ENCODE measurements at regions not wholly inside any gene's neighbourhood (a gene's known extent, or its start where the extent isn't known, plus 50 kb on each side); places are given as distances from the start of the nearest gene placed in this dataset.

DNA sequence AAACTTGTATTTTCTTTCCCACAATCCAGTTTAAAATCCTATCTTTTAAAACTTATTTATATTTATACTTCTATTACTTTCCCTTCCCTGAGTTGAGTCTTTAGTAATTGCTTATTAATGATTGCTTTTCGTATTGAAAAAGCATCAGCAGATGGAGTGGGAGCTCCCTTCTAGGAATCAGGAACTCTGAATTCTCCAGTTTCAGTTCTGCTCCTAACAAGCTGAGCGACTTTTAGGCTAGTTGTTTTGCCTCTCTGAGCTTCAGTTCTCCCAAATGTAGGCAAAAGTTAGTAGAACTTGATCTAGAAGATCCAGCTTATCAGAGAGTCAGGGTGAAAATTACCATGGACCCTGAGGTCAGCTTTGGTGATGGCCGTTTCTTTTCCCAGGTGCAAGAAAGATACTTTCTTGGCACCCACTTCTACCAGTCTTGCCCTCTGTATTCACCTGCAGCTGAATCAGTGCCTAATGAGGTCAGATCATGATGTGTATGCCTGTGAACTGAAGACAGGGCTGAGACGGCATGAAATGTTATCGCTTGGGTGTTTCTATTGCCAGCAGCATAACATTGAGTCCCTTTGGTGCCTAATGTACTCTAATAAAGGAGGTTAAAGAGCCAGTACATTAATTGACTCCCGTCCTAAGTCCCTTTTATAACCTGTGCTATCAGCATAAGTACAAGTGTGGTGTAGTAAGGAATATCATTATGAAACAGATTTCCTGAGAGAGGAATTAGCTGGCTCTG, 194.5 kb upstream of the TBC1D5 start:
- Histone ChIP-seq H3K4me2 (ENCODE audit: low read length) (no peak overlapping the region), H3F3A (ENCODE audit: control insufficient read depth, insufficient read depth) (no peaks in the 10 kb centered on the region), H3K9me2 (replicated peaks; ENCODE audit: control insufficient read depth, low read length) (no peaks in the 10 kb centered on the region), H3K4me3 (ENCODE audit: low read length) (no peak overlapping the region), H3K79me2 (ENCODE audit: control insufficient read depth, low read length) (no peaks in the 10 kb centered on the region), H3K4me1 (ENCODE audit: control insufficient read depth, low read length) (no peaks in the 10 kb centered on the region), H3K9me3 (ENCODE audit: control insufficient read depth, insufficient read depth, low read length) (no peaks in the 10 kb centered on the region), H3K36me3 (ENCODE audit: control insufficient read depth, low read length) (no peaks in the 10 kb centered on the region), H3K27ac (ENCODE audit: low read depth, low read length) (no peak overlapping the region), H3K27me3 (ENCODE audit: control insufficient read depth, low read length) (peaks cover 9% of the 10 kb centered on the region), H4K20me1 (ENCODE audit: control insufficient read depth, insufficient read depth, low read depth, low read length) (no peaks in the 10 kb centered on the region)
- TF ChIP-seq, protein P1, sequence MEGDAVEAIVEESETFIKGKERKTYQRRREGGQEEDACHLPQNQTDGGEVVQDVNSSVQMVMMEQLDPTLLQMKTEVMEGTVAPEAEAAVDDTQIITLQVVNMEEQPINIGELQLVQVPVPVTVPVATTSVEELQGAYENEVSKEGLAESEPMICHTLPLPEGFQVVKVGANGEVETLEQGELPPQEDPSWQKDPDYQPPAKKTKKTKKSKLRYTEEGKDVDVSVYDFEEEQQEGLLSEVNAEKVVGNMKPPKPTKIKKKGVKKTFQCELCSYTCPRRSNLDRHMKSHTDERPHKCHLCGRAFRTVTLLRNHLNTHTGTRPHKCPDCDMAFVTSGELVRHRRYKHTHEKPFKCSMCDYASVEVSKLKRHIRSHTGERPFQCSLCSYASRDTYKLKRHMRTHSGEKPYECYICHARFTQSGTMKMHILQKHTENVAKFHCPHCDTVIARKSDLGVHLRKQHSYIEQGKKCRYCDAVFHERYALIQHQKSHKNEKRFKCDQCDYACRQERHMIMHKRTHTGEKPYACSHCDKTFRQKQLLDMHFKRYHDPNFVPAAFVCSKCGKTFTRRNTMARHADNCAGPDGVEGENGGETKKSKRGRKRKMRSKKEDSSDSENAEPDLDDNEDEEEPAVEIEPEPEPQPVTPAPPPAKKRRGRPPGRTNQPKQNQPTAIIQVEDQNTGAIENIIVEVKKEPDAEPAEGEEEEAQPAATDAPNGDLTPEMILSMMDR (IDR thresholded peaks at IDR 0.05; ENCODE audit: low read depth, low read length, poor library complexity, severe bottlenecking): no peak
- TF ChIP-seq EZH2phosphoT487 (IDR thresholded peaks at IDR 0.05; ENCODE audit: borderline replicate concordance, low read length): no peak

GRCh38 chr3:17935222-17935621, 192.8 kb upstream of the TBC1D5 start:
- Histone ChIP-seq H3K36me3 (ENCODE audit: control insufficient read depth, low read length) (no peaks in the 10 kb centered on the region), H3K4me1 (ENCODE audit: control insufficient read depth, low read length) (no peaks in the 10 kb centered on the region), H3K4me2 (ENCODE audit: low read length) (no peak overlapping the region), H3K9me2 (replicated peaks; ENCODE audit: control insufficient read depth, low read length) (no peaks in the 10 kb centered on the region), H3K79me2 (ENCODE audit: control insufficient read depth, low read length) (no peaks in the 10 kb centered on the region), H4K20me1 (ENCODE audit: control insufficient read depth, insufficient read depth, low read depth, low read length) (no peaks in the 10 kb centered on the region), H3K4me3 (ENCODE audit: low read length) (no peak overlapping the region), H3F3A (ENCODE audit: control insufficient read depth, insufficient read depth) (no peaks in the 10 kb centered on the region), H3K27me3 (ENCODE audit: control insufficient read depth, low read length) (peaks cover 9% of the 10 kb centered on the region), H3K9me3 (ENCODE audit: control insufficient read depth, insufficient read depth, low read length) (no peaks in the 10 kb centered on the region), H3K27ac (ENCODE audit: low read depth, low read length) (no peak overlapping the region)
- TF ChIP-seq EZH2phosphoT487 (IDR thresholded peaks at IDR 0.05; ENCODE audit: borderline replicate concordance, low read length): no peak
- TF ChIP-seq, protein P1 (IDR thresholded peaks at IDR 0.05; ENCODE audit: low read depth, low read length, poor library complexity, severe bottlenecking): no peak

- H4K20me1 ChIP-seq (ENCODE audit: control insufficient read depth, insufficient read depth, low read depth, low read length): no peaks in the 10 kb centered on the region
- H3F3A ChIP-seq (ENCODE audit: control insufficient read depth, insufficient read depth): no peaks in the 10 kb centered on the region
- H3K36me3 ChIP-seq (ENCODE audit: control insufficient read depth, low read length): no peaks in the 10 kb centered on the region
- H3K4me3 ChIP-seq (ENCODE audit: low read length): no peak overlapping the region
- H3K9me3 ChIP-seq (ENCODE audit: control insufficient read depth, insufficient read depth, low read length): no peaks in the 10 kb centered on the region
- no peaks in the 10 kb centered on the region for H3K4me1 ChIP-seq (ENCODE audit: control insufficient read depth, low read length)
- no peak overlapping the region for H3K4me2 ChIP-seq (ENCODE audit: low read length)
- H3K9me2 ChIP-seq (replicated peaks; ENCODE audit: control insufficient read depth, low read length): no peaks in the 10 kb centered on the region
- H3K27me3 ChIP-seq (ENCODE audit: control insufficient read depth, low read length): peaks cover 9% of the 10 kb centered on the region
- no peak for TF ChIP-seq EZH2phosphoT487 (IDR thresholded peaks at IDR 0.05; ENCODE audit: borderline replicate concordance, low read length)
- TF ChIP-seq, protein P1 (IDR thresholded peaks at IDR 0.05; ENCODE audit: low read depth, low read length, poor library complexity, severe bottlenecking): no peak
- no peaks in the 10 kb centered on the region for H3K79me2 ChIP-seq (ENCODE audit: control insufficient read depth, low read length)
- H3K27ac ChIP-seq (ENCODE audit: low read depth, low read length): no peak overlapping the region
Observed at GRCh38 chr3:17932136-17932771, 189.8 kb upstream of the TBC1D5 start.
